Transverse colon (tissue), 4 donors: ENCODE measurements at regions not wholly inside any gene's neighbourhood (a gene's known extent, or its start where the extent isn't known, plus 50 kb on each side); places are given as distances from the start of the nearest gene placed in this dataset.

Source experiments
- DNase-seq: peaks from one replicate; pipeline ENCODE4 v3.0.0-alpha.2; 2019
- H3K27ac ChIP-seq, 4 donors: fragments of 200-600 bp; sonication (generic); 2 replicates each; pipeline ENCODE4 v1.5.1; 2016 to 2018; ENCODE audit warnings: inconsistent platforms in 4 of 4
- H3K27me3 ChIP-seq: fragments of 200-600 bp; sonication (generic); 2 replicates; pipeline ENCODE4 v1.5.1; 2017; ENCODE audit warnings: inconsistent platforms
- H3K36me3 ChIP-seq, 4 donors: fragments of 200-600 bp; sonication (generic); 2 replicates each; pipeline ENCODE4 v1.5.1; 2017 to 2019; ENCODE audit warnings: inconsistent platforms in 4 of 4
- H3K4me1 ChIP-seq, 4 donors: fragments of 200-600 bp; sonication (generic); 2 replicates each; pipeline ENCODE4 v1.5.1; 2017 to 2020; ENCODE audit warnings: inconsistent platforms in 4 of 4
- H3K4me3 ChIP-seq, 4 donors: fragments of 200-600 bp; sonication (generic); 1 replicate in 1 of 4; 2 replicates in 3 of 4; pipeline versions ENCODE4 v1.5.1 to v1.6.1; 2017 to 2019; ENCODE audit warnings: inconsistent platforms in 4 of 4
- H3K9me3 ChIP-seq, 2 donors: fragments of 200-600 bp; sonication (generic); 2 replicates each; pipeline ENCODE4 v1.5.1; 2017 to 2019; ENCODE audit warnings: inconsistent platforms in 2 of 2
- EP300 ChIP-seq: sonication (generic); formaldehyde crosslinking; IDR thresholded peaks from one replicate; pipeline ENCODE4 v1.6.1; 2017; ENCODE audit warnings: antibody characterized with exemption, low read depth
- POLR2A ChIP-seq: fragments of 450-650 bp; IDR thresholded peaks from one replicate; pipeline ENCODE4 v1.6.1; 2016; ENCODE audit warnings: antibody characterized with exemption, mild to moderate bottlenecking, moderate library complexity
- POLR2AphosphoS5 ChIP-seq, 3 donors: sonication (generic); formaldehyde crosslinking; IDR thresholded peaks; one replicate each; pipeline ENCODE4 v1.6.1; 2016; ENCODE audit warnings: antibody characterized with exemption in 3 of 3
- WGBS, 2 donors: methylation state at CpG; one replicate each; pipeline ENCODE4 v1.1.5; 2018; ENCODE audit warnings: low coverage in 1 of 2; 5-methylcytosine and 5-hydroxymethylcytosine counted together
- in situ Hi-C, 4 donors: fragments of 200-750 bp; cut with MboI; loops; one replicate each; pipeline versions ENCODE4 v1.15.0 to v1.15.1; 2017; ENCODE audit warnings: low sequenced_read_pairs in 3 of 4, low pct_ligation_motif_present in 1 of 4, low pct_unique_long_range_greater_than_20kb in 1 of 4
- intact Hi-C: fragments of 100-400 bp; cut with DNase I; formaldehyde crosslinking; loops from one replicate; pipeline ENCODE4 v1.15.1; 2023; ENCODE audit warnings: low total_unique reads
- TF ChIP-seq, protein P1 (sequence below), 5 experiments: fragments of 200-600 bp in 3 of 5; fragments of 450-650 bp in 2 of 5; sonication (generic) in 3 of 5; IDR thresholded peaks; 1 replicate in 2 of 5; 2 replicates in 3 of 5; pipeline ENCODE4 v1.5.1; 2016 to 2017; ENCODE audit warnings: antibody characterized with exemption in 5 of 5, inconsistent platforms in 3 of 5, mild to moderate bottlenecking in 2 of 5, moderate library complexity in 1 of 5

DNA sequence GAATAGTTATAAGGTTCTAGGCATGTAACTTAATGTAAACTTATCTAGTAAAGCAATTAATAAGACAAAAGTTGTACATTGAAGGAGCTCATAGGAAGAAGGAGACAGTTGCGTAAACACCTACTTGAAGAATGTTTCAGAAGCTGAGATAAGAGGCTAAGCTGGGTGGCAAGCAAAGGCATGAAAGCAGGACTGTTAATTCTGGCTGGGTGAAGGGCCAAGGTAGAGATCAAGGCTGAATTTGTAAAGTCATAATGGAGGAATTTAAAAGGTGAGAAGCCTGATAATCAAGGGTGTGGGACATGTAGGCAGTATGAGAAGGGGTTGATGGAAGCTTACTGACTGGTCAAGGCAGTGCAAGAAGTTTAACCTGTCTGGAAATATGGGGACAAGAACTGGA, 80.4 kb upstream of the TGFBR2 start:
- H3K9me3 ChIP-seq = no peaks in the 10 kb centered on the region
- no peaks in the 10 kb centered on the region for H3K36me3 ChIP-seq
- H3K27me3 ChIP-seq = no peaks in the 10 kb centered on the region
- intact Hi-C loops = no loop called here
- H3K27ac ChIP-seq = no peak overlapping the region
- H3K4me3 ChIP-seq = no peak overlapping the region
- no peak for DNase-seq
- in situ Hi-C loops = no loop called here
- WGBS, 2 donors = 100% methylated on average over 1 of the region's 1 CpG
- no peak for TF ChIP-seq POLR2AphosphoS5 (IDR thresholded peaks at IDR 0.05)
- TF ChIP-seq, protein P1, sequence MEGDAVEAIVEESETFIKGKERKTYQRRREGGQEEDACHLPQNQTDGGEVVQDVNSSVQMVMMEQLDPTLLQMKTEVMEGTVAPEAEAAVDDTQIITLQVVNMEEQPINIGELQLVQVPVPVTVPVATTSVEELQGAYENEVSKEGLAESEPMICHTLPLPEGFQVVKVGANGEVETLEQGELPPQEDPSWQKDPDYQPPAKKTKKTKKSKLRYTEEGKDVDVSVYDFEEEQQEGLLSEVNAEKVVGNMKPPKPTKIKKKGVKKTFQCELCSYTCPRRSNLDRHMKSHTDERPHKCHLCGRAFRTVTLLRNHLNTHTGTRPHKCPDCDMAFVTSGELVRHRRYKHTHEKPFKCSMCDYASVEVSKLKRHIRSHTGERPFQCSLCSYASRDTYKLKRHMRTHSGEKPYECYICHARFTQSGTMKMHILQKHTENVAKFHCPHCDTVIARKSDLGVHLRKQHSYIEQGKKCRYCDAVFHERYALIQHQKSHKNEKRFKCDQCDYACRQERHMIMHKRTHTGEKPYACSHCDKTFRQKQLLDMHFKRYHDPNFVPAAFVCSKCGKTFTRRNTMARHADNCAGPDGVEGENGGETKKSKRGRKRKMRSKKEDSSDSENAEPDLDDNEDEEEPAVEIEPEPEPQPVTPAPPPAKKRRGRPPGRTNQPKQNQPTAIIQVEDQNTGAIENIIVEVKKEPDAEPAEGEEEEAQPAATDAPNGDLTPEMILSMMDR (IDR thresholded peaks at IDR 0.05) = no peak
- no peak for TF ChIP-seq EP300
- no peak for TF ChIP-seq POLR2A
- peaks cover 0 to 7% (median under 1%) of the 10 kb centered on the region in 4 donors for H3K4me1 ChIP-seq

DNA sequence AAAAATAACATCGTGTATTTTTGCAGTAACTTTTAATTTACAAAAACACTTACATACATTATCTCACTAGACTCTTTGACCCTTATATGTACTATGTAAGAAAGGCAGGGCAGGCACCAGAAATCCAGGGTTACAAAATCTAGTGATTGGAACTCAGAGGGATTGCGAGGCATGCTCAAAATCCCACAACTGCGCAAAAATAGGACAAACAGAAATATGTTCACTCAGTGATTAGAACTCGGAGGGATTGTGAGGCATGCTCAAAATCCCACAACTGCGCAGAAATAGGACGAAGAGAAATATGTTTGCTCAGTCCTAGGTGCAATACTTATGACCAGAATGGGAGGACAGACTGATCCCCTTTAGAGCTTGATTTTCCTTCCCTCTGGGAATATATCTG, 79.2 kb upstream of the TGFBR2 start:
- intact Hi-C loops = no loop called here
- 94 to 96% methylated on average over 6 of the region's 6 CpGs for WGBS, 2 donors
- TF ChIP-seq, protein P1 (IDR thresholded peaks at IDR 0.05) = no peak
- TF ChIP-seq EP300 (no peak), POLR2A (no peak), POLR2AphosphoS5 (IDR thresholded peaks at IDR 0.05) (no peak)
- no peak for DNase-seq
- H3K4me1 ChIP-seq = peaks cover 0 to 7% (median under 1%) of the 10 kb centered on the region in 4 donors
- peak overlapping the region in 1 of 4 donors; percentile 17 for H3K27ac ChIP-seq
- no peaks in the 10 kb centered on the region for H3K27me3 ChIP-seq
- no peaks in the 10 kb centered on the region for H3K36me3 ChIP-seq
- no peak overlapping the region for H3K4me3 ChIP-seq
- in situ Hi-C loops = no loop called here
- no peaks in the 10 kb centered on the region for H3K9me3 ChIP-seq

DNA sequence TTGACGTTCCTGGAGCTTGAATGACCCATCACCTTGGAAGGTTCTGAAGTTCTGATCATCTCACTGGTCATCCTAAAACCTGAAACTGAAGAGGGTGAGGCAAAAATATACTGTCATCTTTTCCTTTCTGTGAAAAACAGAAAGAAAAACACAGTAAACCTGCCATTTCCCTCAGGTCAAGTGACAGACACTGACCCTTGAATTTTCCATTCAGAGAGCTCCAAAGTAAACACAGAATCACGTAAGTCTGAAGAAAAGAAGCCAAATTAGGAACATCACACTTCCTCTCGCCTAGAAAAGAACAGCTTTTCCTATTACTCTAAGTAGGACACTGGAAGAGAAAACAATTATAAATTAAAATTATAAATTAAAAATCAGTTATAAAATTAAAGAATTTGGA, 78.7 kb upstream of the TGFBR2 start:
- intact Hi-C loops = no loop called here
- Histone ChIP-seq H3K27ac (peak overlapping the region in 1 of 4 donors; percentile 17), H3K4me3 (no peak overlapping the region), H3K4me1 (peaks cover 0 to 7% (median 0%) of the 10 kb centered on the region in 4 donors), H3K9me3 (no peaks in the 10 kb centered on the region), H3K27me3 (no peaks in the 10 kb centered on the region), H3K36me3 (no peaks in the 10 kb centered on the region)
- no peak for TF ChIP-seq EP300
- TF ChIP-seq POLR2A = no peak
- peak in 1 of 3 donors; percentile 17 for TF ChIP-seq POLR2AphosphoS5 (IDR thresholded peaks at IDR 0.05)
- TF ChIP-seq, protein P1 (IDR thresholded peaks at IDR 0.05) = no peak
- DNase-seq = no peak
- WGBS, 2 donors = 88 to 94% methylated on average over 2 to 3 of the region's 3 CpGs
- in situ Hi-C loops = no loop called here

DNA sequence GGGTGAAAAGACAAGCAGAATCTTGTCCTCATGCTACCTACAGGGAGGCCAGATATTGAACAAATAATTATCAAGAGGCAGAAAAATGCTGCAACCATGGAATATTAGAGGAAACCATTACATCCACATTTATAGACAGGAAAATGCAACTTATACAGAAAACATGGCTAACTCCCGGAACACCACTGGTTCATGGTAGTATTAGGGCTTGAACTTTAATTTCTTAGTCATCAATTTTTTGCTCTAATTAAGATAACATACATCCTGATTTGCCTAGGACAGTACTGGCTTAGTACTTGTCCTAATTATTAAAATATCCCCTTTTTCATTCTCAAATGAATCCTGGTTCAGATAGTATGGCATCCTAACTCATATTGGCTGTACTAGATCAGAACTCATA, 76.3 kb upstream of the TGFBR2 start:
- 98 to 100% methylated on average over 1 of the region's 1 CpG for WGBS, 2 donors
- Histone ChIP-seq H3K4me3 (no peak overlapping the region), H3K4me1 (peaks cover 0 to under 1% (median 0%) of the 10 kb centered on the region in 4 donors), H3K27ac (no peak overlapping the region), H3K27me3 (no peaks in the 10 kb centered on the region), H3K9me3 (no peaks in the 10 kb centered on the region), H3K36me3 (no peaks in the 10 kb centered on the region)
- TF ChIP-seq POLR2A (no peak), POLR2AphosphoS5 (IDR thresholded peaks at IDR 0.05) (no peak), EP300 (no peak)
- TF ChIP-seq, protein P1 (IDR thresholded peaks at IDR 0.05) = no peak
- in situ Hi-C loops = no loop called here
- no peak for DNase-seq
- intact Hi-C loops = no loop called here
